SK-N-SH (cell line): ENCODE measurements at regions not wholly inside any gene's neighbourhood (a gene's known extent, or its start where the extent isn't known, plus 50 kb on each side); places are given as distances from the start of the nearest gene placed in this dataset.

Source experiments
- CTCF ChIA-PET: fragments of 300-600, 350-600 bp; formaldehyde crosslinking; extraction: SDS; loops from one replicate; lab custom pipeline; 2021; lab: Yijun Ruan, JAX
- POLR2A ChIA-PET: fragments of 350-600 bp; sonication (Branson Sonifier 250); formaldehyde crosslinking; extraction: SDS; loops from one replicate; lab custom pipeline; 2020; ENCODE audit warnings: antibody characterized with exemption, inconsistent platforms; lab: Yijun Ruan, JAX
- DNase-seq: peaks from one replicate; pipeline ENCODE4 v3.0.0; 2012
- H2AFZ ChIP-seq: fragments of 200-600 bp; sonication (generic); 2 replicates; pipeline ENCODE4 v1.8.1; 2016; ENCODE audit warnings: antibody characterized with exemption, mild to moderate bottlenecking, low read depth
- H3F3A ChIP-seq: fragments of 200-600 bp; sonication (generic); replicated peaks from 2 replicates; pipeline ENCODE3; 2016; ENCODE audit warnings: antibody characterized with exemption, mild to moderate bottlenecking; ENCODE audit not compliant: insufficient read depth
- H3K27ac ChIP-seq, 2 experiments: fragments of 200-500 bp in 1 of 2; fragments of 200-600 bp in 1 of 2; sonication (Bioruptor generic) in 1 of 2; sonication (generic), shearing (Covaris generic) in 1 of 2; 2 replicates each; pipeline versions ENCODE4 v1.5.1 to v1.6.1; 2014 to 2016; ENCODE audit warnings: low read depth in 2 of 2, inconsistent platforms in 1 of 2, low read length in 1 of 2, mild to moderate bottlenecking in 1 of 2, mixed read lengths in 1 of 2
- H3K27me3 ChIP-seq: fragments of 200-600 bp; sonication (generic), shearing (Covaris generic); 2 replicates; pipeline ENCODE4 v1.6.1; 2016; ENCODE audit warnings: mixed run types; ENCODE audit not compliant: insufficient read depth
- H3K36me3 ChIP-seq, 2 experiments: fragments of 200-500 bp in 1 of 2; fragments of 200-600 bp in 1 of 2; sonication (Bioruptor generic) in 1 of 2; sonication (generic) in 1 of 2; replicated peaks in 1 of 2; 2 replicates each; pipeline versions ENCODE3 to v1.5.1; 2014 to 2016; ENCODE audit warnings: low read length in 1 of 2, mild to moderate bottlenecking in 1 of 2; ENCODE audit not compliant: insufficient read depth in 2 of 2, control insufficient read depth in 1 of 2
- H3K4me1 ChIP-seq, 2 experiments: fragments of 200-500 bp in 1 of 2; fragments of 200-600 bp in 1 of 2; sonication (Bioruptor generic) in 1 of 2; sonication (generic), shearing (Covaris generic) in 1 of 2; 2 replicates each; pipeline versions ENCODE4 v1.5.1 to v1.6.1; 2014 to 2016; ENCODE audit warnings: low read depth in 1 of 2, low read length in 1 of 2, mixed run types in 1 of 2; ENCODE audit not compliant: insufficient read depth in 2 of 2, control insufficient read depth in 1 of 2
- H3K4me2 ChIP-seq: fragments of 200-600 bp; sonication (generic), shearing (Covaris generic); 2 replicates; pipeline ENCODE4 v1.6.1; 2017; ENCODE audit warnings: mixed run types
- H3K4me3 ChIP-seq, 2 experiments: fragments of 200-500 bp in 1 of 2; fragments of 200-600 bp in 1 of 2; sonication (Bioruptor generic) in 1 of 2; sonication (generic), shearing (Covaris generic) in 1 of 2; 2 replicates each; pipeline versions ENCODE4 v1.5.1 to v1.8.1; 2014 to 2016; ENCODE audit warnings: low read depth in 2 of 2, inconsistent platforms in 1 of 2, low read length in 1 of 2, mild to moderate bottlenecking in 1 of 2, mixed read lengths in 1 of 2, moderate library complexity in 1 of 2
- H3K79me2 ChIP-seq: fragments of 200-600 bp; sonication (generic); 2 replicates; pipeline ENCODE4 v1.8.1; 2017; ENCODE audit warnings: mild to moderate bottlenecking; ENCODE audit not compliant: insufficient read depth
- H3K9ac ChIP-seq: fragments of 200-600 bp; sonication (generic); 2 replicates; pipeline ENCODE4 v1.6.1; 2017; ENCODE audit warnings: mixed run types
- H3K9me2 ChIP-seq: fragments of 200-600 bp; sonication (generic); 2 replicates; pipeline ENCODE4 v1.6.1; 2017; ENCODE audit warnings: mixed run types
- H3K9me3 ChIP-seq: fragments of 200-600 bp; sonication (generic); 2 replicates; pipeline ENCODE4 v1.6.1; 2017; ENCODE audit warnings: mixed run types, mild to moderate bottlenecking, moderate library complexity
- H4K20me1 ChIP-seq: fragments of 200-600 bp; sonication (generic); 2 replicates; pipeline ENCODE4 v1.6.1; 2017; ENCODE audit warnings: mild to moderate bottlenecking, mixed run types; ENCODE audit not compliant: insufficient read depth
- CHD2 ChIP-seq: fragments of 150-350 bp; IDR thresholded peaks from 2 replicates; pipeline ENCODE4 v1.6.1; 2018; ENCODE audit warnings: low read length; ENCODE audit not compliant: partially characterized antibody
- EP300 ChIP-seq, 2 experiments: IDR thresholded peaks; 2 replicates each; pipeline versions ENCODE4 v1.4.0 to v1.6.1; 2012; ENCODE audit warnings: borderline replicate concordance in 1 of 2, low read depth in 1 of 2, low read length in 1 of 2
- EZH2phosphoT487 ChIP-seq: fragments of 200-600 bp; sonication (generic); IDR thresholded peaks from 2 replicates; pipeline ENCODE4 v1.6.1; 2017; ENCODE audit warnings: low read depth, mixed run types, mild to moderate bottlenecking, antibody characterized with exemption, moderate library complexity, borderline replicate concordance
- FOSL2 ChIP-seq: IDR thresholded peaks from 2 replicates; pipeline ENCODE4 v1.4.0; 2012; ENCODE audit warnings: low read depth, mild to moderate bottlenecking, moderate library complexity, borderline replicate concordance
- GATA2 ChIP-seq: sonication (generic); formaldehyde crosslinking; IDR thresholded peaks from 2 replicates; pipeline ENCODE4 v1.5.0; 2020; ENCODE audit warnings: mild to moderate bottlenecking, missing genetic modification reagents
- JUND ChIP-seq: IDR thresholded peaks from 2 replicates; pipeline ENCODE4 v1.4.0; 2012
- RAD21 ChIP-seq: IDR thresholded peaks from 2 replicates; pipeline ENCODE4 v1.6.1; 2012; ENCODE audit warnings: mild to moderate bottlenecking, low read length
- REST ChIP-seq: IDR thresholded peaks from 2 replicates; pipeline ENCODE4 v1.6.1; 2012; ENCODE audit warnings: mild to moderate bottlenecking, low read depth, low read length, moderate library complexity
- SIN3A ChIP-seq: IDR thresholded peaks from 2 replicates; pipeline ENCODE4 v1.6.1; 2012; ENCODE audit warnings: low read depth, mild to moderate bottlenecking, low read length, moderate library complexity, borderline replicate concordance
- SMC3 ChIP-seq: IDR thresholded peaks from 2 replicates; pipeline ENCODE4 v1.6.1; 2012; ENCODE audit warnings: low read depth, low read length, improper control_type of control experiment
- TAF1 ChIP-seq: IDR thresholded peaks from 2 replicates; pipeline ENCODE4 v1.6.1; 2012; ENCODE audit warnings: low read depth, mild to moderate bottlenecking, low read length, moderate library complexity, borderline replicate concordance
- USF2 ChIP-seq: fragments of 150-350 bp; IDR thresholded peaks from 2 replicates; pipeline ENCODE4 v1.6.1; 2017; ENCODE audit warnings: antibody characterized with exemption, low read length, low read depth, borderline replicate concordance
- YY1 ChIP-seq: IDR thresholded peaks from 2 replicates; pipeline ENCODE4 v1.4.0; 2012; ENCODE audit warnings: low read depth, mild to moderate bottlenecking
- ZBTB33 ChIP-seq: IDR thresholded peaks from 2 replicates; pipeline ENCODE4 v1.4.0; 2012; ENCODE audit warnings: low read depth, borderline replicate concordance
- WGBS: methylation state at CpG from one replicate; pipeline ENCODE4 v1.1.6; 2017; ENCODE audit warnings: low lambda C conversion rate; 5-methylcytosine and 5-hydroxymethylcytosine counted together
- TF ChIP-seq, protein P1 (sequence below): IDR thresholded peaks from 2 replicates; pipeline ENCODE4 v1.4.0; 2012; ENCODE audit warnings: low read depth, borderline replicate concordance
- TF ChIP-seq, protein P2 (sequence below): IDR thresholded peaks from 2 replicates; pipeline ENCODE4; 2012

DNA sequence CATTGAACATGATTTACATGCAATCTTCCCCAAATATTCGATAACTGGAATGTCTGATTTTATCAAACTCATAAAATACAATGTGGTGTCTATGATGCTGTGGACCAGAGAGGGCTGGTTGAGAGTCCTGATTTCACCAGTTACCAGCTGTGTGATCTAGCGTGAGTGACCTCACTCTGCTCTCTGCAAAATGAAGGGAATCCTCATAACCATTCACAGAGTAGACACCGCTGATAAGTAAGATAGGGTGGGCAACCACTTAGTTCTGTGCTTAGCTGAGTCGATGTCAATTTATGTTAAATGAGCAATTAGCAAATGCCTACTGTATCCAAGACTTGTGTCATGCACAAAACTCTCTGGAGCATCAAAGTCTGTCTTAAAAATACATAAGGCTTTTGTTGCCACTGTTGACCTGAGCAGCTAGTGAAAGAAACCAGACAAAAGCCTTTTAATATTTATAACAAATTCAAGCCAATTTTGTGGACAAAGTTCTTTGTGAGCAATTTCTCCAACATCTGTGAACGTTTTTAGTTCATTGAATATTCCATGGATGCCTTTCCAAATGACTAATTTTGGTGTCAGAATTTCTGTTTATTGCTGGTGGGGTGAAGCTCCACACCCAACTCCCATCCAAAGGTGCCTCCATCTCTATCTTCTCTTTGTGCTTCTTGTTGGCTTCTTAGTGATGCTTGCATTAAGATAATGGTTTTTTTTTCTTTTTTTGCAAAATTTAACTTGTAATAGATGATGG, 314.2 kb downstream of the ADRA2A start:
- no peak overlapping the region for H3K4me3 ChIP-seq
- H3F3A ChIP-seq = no peaks in the 10 kb centered on the region
- H3K4me1 ChIP-seq = no peaks in the 10 kb centered on the region
- DNase-seq = no peak
- TF ChIP-seq TAF1 (no peak), SIN3A (no peak), CHD2 (no peak), GATA2 (no peak), USF2 (no peak), REST (no peak), SMC3 (no peak), YY1 (no peak), EP300 (IDR thresholded peaks at IDR 0.05; ENCODE audit: borderline replicate concordance in 1 of 2, low read depth in 1 of 2, low read length in 1 of 2) (no peak), EZH2phosphoT487 (no peak), FOSL2 (no peak), ZBTB33 (no peak), JUND (no peak), RAD21 (no peak)
- TF ChIP-seq, protein P1, sequence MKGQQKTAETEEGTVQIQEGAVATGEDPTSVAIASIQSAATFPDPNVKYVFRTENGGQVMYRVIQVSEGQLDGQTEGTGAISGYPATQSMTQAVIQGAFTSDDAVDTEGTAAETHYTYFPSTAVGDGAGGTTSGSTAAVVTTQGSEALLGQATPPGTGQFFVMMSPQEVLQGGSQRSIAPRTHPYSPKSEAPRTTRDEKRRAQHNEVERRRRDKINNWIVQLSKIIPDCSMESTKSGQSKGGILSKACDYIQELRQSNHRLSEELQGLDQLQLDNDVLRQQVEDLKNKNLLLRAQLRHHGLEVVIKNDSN = no peak
- TF ChIP-seq, protein P2, sequence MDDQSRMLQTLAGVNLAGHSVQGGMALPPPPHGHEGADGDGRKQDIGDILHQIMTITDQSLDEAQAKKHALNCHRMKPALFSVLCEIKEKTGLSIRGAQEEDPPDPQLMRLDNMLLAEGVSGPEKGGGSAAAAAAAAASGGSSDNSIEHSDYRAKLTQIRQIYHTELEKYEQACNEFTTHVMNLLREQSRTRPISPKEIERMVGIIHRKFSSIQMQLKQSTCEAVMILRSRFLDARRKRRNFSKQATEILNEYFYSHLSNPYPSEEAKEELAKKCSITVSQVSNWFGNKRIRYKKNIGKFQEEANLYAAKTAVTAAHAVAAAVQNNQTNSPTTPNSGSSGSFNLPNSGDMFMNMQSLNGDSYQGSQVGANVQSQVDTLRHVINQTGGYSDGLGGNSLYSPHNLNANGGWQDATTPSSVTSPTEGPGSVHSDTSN = no peak
- H4K20me1 ChIP-seq = no peaks in the 10 kb centered on the region
- POLR2A ChIA-PET = no interaction called here
- H3K9me3 ChIP-seq = no peaks in the 10 kb centered on the region
- H3K9ac ChIP-seq = no peak overlapping the region
- CTCF ChIA-PET = no interaction called here
- no peaks in the 10 kb centered on the region for H3K79me2 ChIP-seq
- no peak overlapping the region for H3K27ac ChIP-seq
- no peaks in the 10 kb centered on the region for H3K27me3 ChIP-seq
- H3K4me2 ChIP-seq = no peak overlapping the region
- H3K36me3 ChIP-seq = no peaks in the 10 kb centered on the region
- H3K9me2 ChIP-seq = no peaks in the 10 kb centered on the region
- WGBS = 12% methylated on average over 5 of the region's 5 CpGs
- H2AFZ ChIP-seq = no peak overlapping the region
